GM21367 (cell line): ENCODE measurements at regions not wholly inside any gene's neighbourhood (a gene's known extent, or its start where the extent isn't known, plus 50 kb on each side); places are given as distances from the start of the nearest gene placed in this dataset.

Experiments used
- ATAC-seq: cut with Tn5 transposase; IDR thresholded peaks from one replicate; pipeline ENCODE4 v1.9.1; 2021; ENCODE audit not compliant: unreplicated experiment

- no peak for ATAC-seq
Observed at GRCh38 chr15:93570527-93570926, 481.5 kb upstream of the RGMA start.

GRCh38 chr15:93566762-93567161, 477.8 kb upstream of the RGMA start:
- ATAC-seq, result no peak

- ATAC-seq, result no peak
Observed at GRCh38 chr15:93565201-93565600, 476.2 kb upstream of the RGMA start.

GRCh38 chr15:93563218-93563617, 474.2 kb upstream of the RGMA start:
- ATAC-seq, result no peak

DNA sequence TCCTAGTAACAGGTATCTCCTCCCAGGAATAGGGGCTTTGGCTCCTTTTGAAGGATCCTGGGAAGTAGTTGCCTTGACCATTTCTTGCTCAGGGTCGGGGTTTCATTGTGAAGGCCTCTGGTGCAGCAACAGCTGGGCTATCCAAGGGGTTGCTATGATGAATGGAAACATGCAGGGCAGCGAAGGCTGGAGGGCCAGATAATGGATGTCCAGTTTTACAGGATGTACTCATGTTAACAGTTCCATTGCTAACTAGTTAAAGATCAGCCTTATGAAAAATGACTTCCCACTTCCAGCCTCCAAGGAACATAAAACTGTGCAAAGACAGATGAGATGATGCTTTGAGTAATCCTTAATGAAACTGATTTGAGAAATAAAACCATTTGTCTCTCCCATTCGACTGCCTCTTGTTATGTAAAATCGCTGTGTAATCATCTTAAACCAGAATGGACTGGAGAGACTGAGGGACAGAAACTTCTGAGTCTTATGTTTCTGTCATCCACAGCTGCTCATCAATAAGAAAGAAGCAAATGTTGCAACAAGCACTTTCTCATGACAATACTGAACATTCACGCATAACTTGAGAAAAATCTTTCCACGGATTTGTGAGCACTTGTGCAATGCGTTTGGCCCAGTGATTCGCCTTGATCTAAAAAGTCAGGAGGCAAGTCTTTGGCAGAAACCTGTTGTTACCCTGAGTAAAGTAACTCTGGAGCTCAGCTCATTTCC, 473.5 kb upstream of the RGMA start:
- ATAC-seq, result no peak

DNA sequence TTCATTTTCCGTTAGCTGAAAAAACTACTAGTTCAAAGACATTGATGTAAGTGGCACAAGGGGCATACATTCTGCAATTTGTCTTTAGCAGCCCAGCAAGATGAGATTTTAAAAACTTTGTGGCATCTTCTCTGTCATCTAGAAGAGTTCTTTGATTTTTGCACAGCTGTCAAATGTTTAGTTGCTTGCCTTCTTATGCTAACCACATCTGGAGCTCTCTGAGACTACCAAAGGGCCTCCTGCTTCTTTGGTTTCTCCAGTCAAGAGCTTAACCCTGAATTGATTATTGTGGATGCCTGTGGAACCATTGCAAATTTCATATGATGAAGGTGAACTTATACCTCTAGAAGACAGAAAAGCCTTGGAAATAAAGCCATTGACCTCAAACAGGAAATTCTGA, 468.7 kb upstream of the RGMA start:
- ATAC-seq, result no peak

GRCh38 chr15:93553167-93553935, 464.3 kb upstream of the RGMA start:
- ATAC-seq, result no peak

DNA sequence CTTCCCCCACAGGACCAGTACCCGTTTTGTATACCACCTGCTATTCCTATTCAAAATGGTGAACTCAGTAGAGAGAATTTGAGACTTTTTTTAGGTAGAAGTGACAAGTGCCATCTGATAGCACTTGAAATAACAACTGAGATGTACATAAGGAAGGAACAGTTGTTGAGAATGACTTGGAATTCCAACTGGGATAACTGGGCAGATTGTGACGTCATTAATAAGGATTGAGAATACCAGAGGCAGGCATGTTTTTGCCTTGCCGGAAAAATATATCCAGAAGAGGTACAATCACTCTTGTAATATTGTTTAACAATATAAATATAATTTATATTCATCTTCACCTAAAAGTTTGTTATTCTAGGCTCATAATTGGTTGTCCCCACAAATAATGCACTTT, 454.1 kb upstream of the RGMA start:
- no peak for ATAC-seq

DNA sequence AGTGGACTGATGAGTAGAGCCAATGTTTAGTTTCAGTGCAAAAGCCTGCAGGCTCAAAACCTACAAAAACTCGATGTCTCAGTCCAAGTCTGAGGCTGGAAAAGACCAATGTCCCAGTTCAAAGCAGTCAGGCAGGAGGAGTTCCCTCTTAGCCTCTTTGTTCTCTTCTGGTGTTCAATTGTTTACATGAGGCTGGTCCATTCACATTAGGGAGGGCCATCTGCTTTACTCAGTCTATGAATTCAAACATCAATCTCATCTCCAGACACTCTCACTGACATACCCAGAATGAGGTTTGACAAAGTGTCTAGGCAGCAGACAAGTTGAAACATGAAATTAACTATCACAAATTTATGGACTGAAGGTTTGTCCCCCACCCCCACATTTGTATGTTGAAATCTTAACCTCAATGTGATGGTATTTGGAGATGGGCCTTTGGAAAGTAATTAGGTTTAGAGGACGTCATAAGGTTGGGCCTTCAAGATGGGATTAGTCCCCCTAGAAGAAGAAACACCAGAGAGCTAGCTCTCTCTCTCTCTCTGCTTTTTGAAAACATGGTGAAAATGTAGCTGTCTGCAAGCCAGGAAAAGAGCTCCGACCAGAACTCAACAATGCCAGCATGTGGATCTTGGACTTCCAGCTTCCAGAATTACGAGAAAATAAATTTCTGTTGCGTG, 438.5 kb upstream of the RGMA start:
- ATAC-seq, result no peak

DNA sequence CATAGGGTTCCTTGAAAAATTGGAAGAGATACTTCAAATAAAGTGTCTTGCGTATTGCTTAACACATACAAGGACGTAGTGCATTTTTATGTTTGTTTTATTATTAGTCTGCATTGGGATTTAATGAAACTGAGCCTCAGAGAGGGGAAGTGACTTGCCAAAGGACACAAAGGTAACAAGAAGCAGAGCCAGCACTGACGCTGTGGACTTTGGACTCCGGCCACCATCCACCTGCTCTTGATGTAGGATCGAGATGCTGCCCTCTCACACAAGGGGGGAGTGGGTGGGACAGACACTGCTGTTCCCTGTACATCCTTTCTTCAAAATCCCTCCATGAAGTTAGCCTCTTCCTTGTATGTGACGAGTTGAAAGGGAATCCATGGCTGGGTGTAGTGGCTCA, 435.4 kb upstream of the RGMA start:
- no peak for ATAC-seq

DNA sequence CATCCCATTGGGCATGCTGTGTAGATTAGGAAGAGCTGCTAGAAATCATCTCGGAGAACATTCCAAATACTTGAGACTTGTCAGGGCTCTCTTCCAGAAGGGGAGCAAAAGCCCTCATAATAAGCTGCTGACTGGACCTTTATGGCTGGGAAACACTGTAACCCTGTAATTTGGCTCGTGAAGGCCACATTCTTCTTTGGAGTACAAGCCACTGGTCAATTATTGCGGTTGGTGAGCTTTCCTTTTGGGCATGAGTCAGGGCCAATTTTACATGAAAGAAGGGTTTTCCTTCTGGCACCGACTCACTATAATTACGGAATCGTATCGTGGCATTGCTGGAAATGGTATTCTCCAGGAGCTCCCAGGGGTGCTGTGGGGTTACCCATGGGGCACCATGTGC, 434.5 kb upstream of the RGMA start:
- ATAC-seq, result no peak

- ATAC-seq, result no peak
Observed at GRCh38 chr15:93520206-93520605, 431.2 kb upstream of the RGMA start.

DNA sequence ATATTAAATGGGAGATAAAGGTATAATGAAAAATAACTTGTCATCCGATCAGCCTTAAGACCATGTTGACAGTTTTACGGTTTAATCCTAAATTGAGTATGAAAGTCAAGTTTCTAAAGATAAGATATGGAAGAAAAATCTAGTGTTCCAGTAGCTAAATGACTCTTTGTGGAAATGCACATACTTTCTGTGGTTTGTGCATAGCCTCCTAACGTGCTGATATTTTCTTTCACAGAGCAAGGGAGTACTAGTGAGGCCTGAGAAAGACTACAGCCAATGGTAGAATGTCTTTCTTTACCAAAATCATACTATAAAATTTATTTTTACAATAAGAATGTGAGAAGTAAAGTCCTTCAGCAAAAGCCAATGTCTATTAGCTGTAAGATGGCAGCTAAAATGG, 430.6 kb upstream of the RGMA start:
- ATAC-seq, result no peak

DNA sequence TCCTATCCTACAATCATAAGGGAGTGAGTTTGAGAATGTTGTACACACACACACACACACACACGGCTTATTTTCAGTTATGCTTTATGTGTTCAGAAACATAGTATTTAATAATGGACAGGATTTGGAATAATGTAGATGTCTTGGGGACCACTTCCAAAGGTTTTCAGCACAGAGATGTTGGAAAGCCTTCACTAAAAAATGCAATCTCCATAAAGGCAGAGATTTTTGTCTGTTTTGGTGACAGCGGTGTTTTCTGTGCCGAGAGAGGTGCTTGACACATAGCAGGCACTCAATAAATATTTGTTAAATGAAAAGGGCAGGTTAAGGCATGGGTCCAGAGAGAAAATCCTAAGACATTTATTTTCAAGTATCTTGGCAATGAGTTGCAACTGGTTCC, 428.2 kb upstream of the RGMA start:
- ATAC-seq, result no peak

- ATAC-seq, result no peak
Observed at GRCh38 chr15:93515256-93516051, 426.4 kb upstream of the RGMA start.

GRCh38 chr15:93506646-93507045, 417.6 kb upstream of the RGMA start:
- no peak for ATAC-seq

- ATAC-seq, result no peak
Observed at GRCh38 chr15:93505506-93505905, 416.5 kb upstream of the RGMA start.

- ATAC-seq, result no peak
Observed at GRCh38 chr15:93501946-93502345, 412.9 kb upstream of the RGMA start.

DNA sequence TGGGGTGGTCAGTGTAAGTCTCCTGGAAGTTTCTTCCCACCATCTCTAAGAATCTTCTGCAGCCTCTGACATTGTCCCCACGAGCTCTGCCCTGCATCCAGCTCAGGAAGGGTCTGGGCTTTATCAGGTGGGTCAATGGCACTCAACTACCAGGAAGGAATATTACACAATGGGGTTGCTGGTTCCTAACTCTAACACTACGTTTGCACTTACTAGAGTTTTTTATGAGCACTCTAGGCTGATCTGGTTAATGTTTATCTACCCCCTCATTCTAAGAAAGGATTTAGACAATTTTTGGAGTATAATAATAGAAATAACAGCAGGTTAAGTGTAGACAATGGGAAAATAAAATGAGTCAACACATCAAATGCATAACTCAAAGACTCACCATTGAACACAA, 411.1 kb upstream of the RGMA start:
- no peak for ATAC-seq

DNA sequence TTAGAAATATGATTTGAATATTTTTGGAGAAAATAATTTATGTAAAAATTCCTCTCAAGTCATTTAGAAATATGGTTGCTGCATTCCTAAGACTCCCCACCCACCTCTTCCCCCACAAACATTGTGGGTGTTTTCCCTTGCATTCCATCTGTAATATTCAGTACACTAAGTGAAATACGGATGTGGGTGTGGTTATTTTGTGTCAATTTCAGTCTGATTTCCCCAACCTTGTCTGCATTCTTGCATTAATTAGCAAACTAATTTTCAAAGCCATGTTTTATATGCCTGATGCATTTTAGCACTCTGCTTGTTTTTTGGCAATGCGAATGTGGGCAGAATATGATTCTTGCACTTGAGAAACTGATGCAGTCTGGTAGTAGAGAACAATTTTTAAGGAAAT, 408.3 kb upstream of the RGMA start:
- ATAC-seq, result no peak

DNA sequence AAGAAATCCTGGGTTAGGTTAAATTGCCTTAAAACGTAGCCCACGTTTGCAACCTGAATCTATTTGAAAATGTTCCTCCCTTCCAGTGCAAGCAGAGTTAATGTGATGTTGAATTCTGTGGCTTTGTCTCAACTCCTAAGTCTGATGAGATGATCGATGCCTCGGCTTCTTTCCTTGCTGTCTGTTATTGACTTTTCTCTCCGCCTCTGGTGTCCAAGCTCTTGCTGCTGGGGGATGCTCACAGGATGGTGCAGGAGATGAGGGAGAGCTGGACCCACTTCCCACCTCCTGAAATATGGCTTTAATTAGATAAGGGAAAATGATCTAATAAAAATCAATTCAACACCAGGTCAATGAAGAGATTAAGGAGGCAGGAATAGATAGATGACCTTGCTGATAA, 407.9 kb upstream of the RGMA start:
- ATAC-seq, result no peak
